Left forelimb (tissue), 1 donor: ENCODE measurements at regions not wholly inside any gene's neighbourhood (a gene's known extent, or its start where the extent isn't known, plus 50 kb on each side); places are given as distances from the start of the nearest gene placed in this dataset.
"Not testable (repeated sequence)": the region's sequence is repeated elsewhere in the genome, so short reads cannot be mapped to it uniquely, and the experiment has no call there.

ENCODE experiments used
- DNase-seq: peaks from one replicate; pipeline ENCODE4 v3.0.0-alpha.2; 2018; ENCODE audit warnings: low spot score

GRCh38 chr17:71547904-71548303 is 572.9 kb upstream of the SOX9 start:
- DNase-seq, result no peak

GRCh38 chr17:71548540-71549190 is 572.2 kb upstream of the SOX9 start:
- no peak for DNase-seq

GRCh38 chr17:71550675-71551074 is 570.1 kb upstream of the SOX9 start:
- no peak for DNase-seq

GRCh38 chr17:71553381-71553780 is 567.4 kb upstream of the SOX9 start:
- DNase-seq, result no peak

GRCh38 chr17:71558901-71559300 is 561.9 kb upstream of the SOX9 start:
- DNase-seq, result no peak

GRCh38 chr17:71572343-71572742 is 548.5 kb upstream of the SOX9 start:
- DNase-seq, result no peak

- DNase-seq, result no peak
These were observed 542.4 kb upstream of the SOX9 start for GRCh38 chr17:71578446-71578845.

GRCh38 chr17:71580220-71580619 is 540.6 kb upstream of the SOX9 start:
- no peak for DNase-seq

GRCh38 chr17:71585540-71585939 is 535.3 kb upstream of the SOX9 start:
- no peak for DNase-seq

- DNase-seq, result no peak
These were observed 528.4 kb upstream of the SOX9 start for GRCh38 chr17:71592431-71592830.

- DNase-seq, result no peak
These were observed 527.7 kb upstream of the SOX9 start for GRCh38 chr17:71593078-71593477.

GRCh38 chr17:71599583-71599982 is 521.2 kb upstream of the SOX9 start:
- not testable (repeated sequence) for DNase-seq

GRCh38 chr17:71600137-71600789 is 520.6 kb upstream of the SOX9 start:
- no peak for DNase-seq

- no peak for DNase-seq
These were observed 518.8 kb upstream of the SOX9 start for GRCh38 chr17:71601894-71602504.

- DNase-seq, result no peak
These were observed 506.8 kb upstream of the SOX9 start for GRCh38 chr17:71613996-71614395.

GRCh38 chr17:71615820-71616219 is 505.0 kb upstream of the SOX9 start:
- DNase-seq, result no peak

- not testable (repeated sequence) for DNase-seq
These were observed 503.1 kb upstream of the SOX9 start for GRCh38 chr17:71617767-71618166.

- no peak for DNase-seq
These were observed 495.5 kb upstream of the SOX9 start for GRCh38 chr17:71625330-71625729.

GRCh38 chr17:71628306-71628705 is 492.5 kb upstream of the SOX9 start:
- no peak for DNase-seq

GRCh38 chr17:71631483-71631882 is 489.3 kb upstream of the SOX9 start:
- DNase-seq, result no peak

- no peak for DNase-seq
These were observed 488.5 kb upstream of the SOX9 start for GRCh38 chr17:71632328-71632727.

GRCh38 chr17:71633391-71633849 is 487.4 kb upstream of the SOX9 start:
- DNase-seq, result no peak

- no peak for DNase-seq
These were observed 486.4 kb upstream of the SOX9 start for GRCh38 chr17:71634376-71634775.
